Neural progenitor cell (in vitro differentiated cells): ENCODE measurements at regions not wholly inside any gene's neighbourhood (a gene's known extent, or its start where the extent isn't known, plus 50 kb on each side); places are given as distances from the start of the nearest gene placed in this dataset.

Source experiments
- DNase-seq: peaks from one replicate; pipeline ENCODE4 v3.0.0-alpha.2; 2016; ENCODE audit warnings: low spot score
- H2AFZ ChIP-seq: fragments of 200-600 bp; sonication (generic); replicated peaks from 2 replicates; pipeline ENCODE4 v1.6.1; 2016; ENCODE audit warnings: antibody characterized with exemption
- H3F3A ChIP-seq: fragments of 200-600 bp; sonication (generic); 2 replicates; pipeline ENCODE4 v1.6.1; 2016; ENCODE audit warnings: antibody characterized with exemption, low read depth
- H3K27ac ChIP-seq: fragments of 200-600 bp; sonication (generic); 2 replicates; pipeline ENCODE4 v1.5.1; 2016; ENCODE audit warnings: mild to moderate bottlenecking
- H3K27me3 ChIP-seq: fragments of 200-600 bp; sonication (generic); 2 replicates; pipeline ENCODE4 v1.6.1; 2016; ENCODE audit warnings: mild to moderate bottlenecking, moderate library complexity
- H3K36me3 ChIP-seq: fragments of 200-600 bp; sonication (generic); 2 replicates; pipeline ENCODE4 v1.5.1; 2016
- H3K4me1 ChIP-seq: fragments of 200-600 bp; sonication (generic); 2 replicates; pipeline ENCODE4 v1.6.1; 2016; ENCODE audit warnings: mixed run types
- H3K4me2 ChIP-seq: fragments of 200-600 bp; sonication (generic); 2 replicates; pipeline ENCODE4 v1.6.1; 2016
- H3K4me3 ChIP-seq: fragments of 200-600 bp; sonication (generic); 2 replicates; pipeline ENCODE4 v1.5.1; 2016
- H3K79me2 ChIP-seq: fragments of 200-600 bp; sonication (generic); 2 replicates; pipeline ENCODE4 v1.6.1; 2016; ENCODE audit warnings: low read depth
- H3K9ac ChIP-seq: fragments of 200-600 bp; sonication (generic); 2 replicates; pipeline ENCODE4 v1.6.1; 2016
- H3K9me3 ChIP-seq: fragments of 200-600 bp; sonication (generic); 2 replicates; pipeline ENCODE4 v1.5.1; 2016; ENCODE audit warnings: low read depth
- H4K20me1 ChIP-seq: fragments of 200-600 bp; sonication (generic); 2 replicates; pipeline ENCODE4 v1.6.1; 2016; ENCODE audit warnings: low read depth
- H3K27ac Mint-ChIP-seq: 3 replicates; pipeline ENCODE4 v1.8.0; 2021; ENCODE audit warnings: mixed read lengths
- H3K27me3 Mint-ChIP-seq: 2 replicates; pipeline ENCODE4 v1.8.0; 2022; ENCODE audit warnings: low read depth, mild to moderate bottlenecking, inconsistent platforms, moderate library complexity, mixed read lengths; ENCODE audit not compliant: insufficient read depth
- H3K36me3 Mint-ChIP-seq: 3 replicates; pipeline ENCODE4 v1.8.0; 2021; ENCODE audit warnings: mixed read lengths
- H3K4me1 Mint-ChIP-seq: 3 replicates; pipeline ENCODE4 v1.8.0; 2021; ENCODE audit warnings: mixed read lengths
- H3K4me3 Mint-ChIP-seq: 3 replicates; pipeline ENCODE4 v1.8.0; 2021; ENCODE audit warnings: mild to moderate bottlenecking, moderate library complexity, mixed read lengths
- H3K9me3 Mint-ChIP-seq: 3 replicates; pipeline ENCODE4 v1.8.0; 2020; ENCODE audit warnings: mixed read lengths
- EZH2 ChIP-seq: fragments of 200-600 bp; sonication (generic); IDR thresholded peaks from 2 replicates; pipeline ENCODE4 v1.6.1; 2017; ENCODE audit warnings: antibody characterized with exemption, mild to moderate bottlenecking, moderate library complexity
- EZH2phosphoT487 ChIP-seq: fragments of 200-600 bp; sonication (generic); IDR thresholded peaks from 2 replicates; pipeline ENCODE4 v1.6.1; 2017; ENCODE audit warnings: antibody characterized with exemption
- TF ChIP-seq, protein P1 (sequence below): fragments of 200-600 bp; sonication (generic); IDR thresholded peaks from 2 replicates; pipeline ENCODE4 v1.5.1; 2017; ENCODE audit warnings: antibody characterized with exemption, mild to moderate bottlenecking

DNA sequence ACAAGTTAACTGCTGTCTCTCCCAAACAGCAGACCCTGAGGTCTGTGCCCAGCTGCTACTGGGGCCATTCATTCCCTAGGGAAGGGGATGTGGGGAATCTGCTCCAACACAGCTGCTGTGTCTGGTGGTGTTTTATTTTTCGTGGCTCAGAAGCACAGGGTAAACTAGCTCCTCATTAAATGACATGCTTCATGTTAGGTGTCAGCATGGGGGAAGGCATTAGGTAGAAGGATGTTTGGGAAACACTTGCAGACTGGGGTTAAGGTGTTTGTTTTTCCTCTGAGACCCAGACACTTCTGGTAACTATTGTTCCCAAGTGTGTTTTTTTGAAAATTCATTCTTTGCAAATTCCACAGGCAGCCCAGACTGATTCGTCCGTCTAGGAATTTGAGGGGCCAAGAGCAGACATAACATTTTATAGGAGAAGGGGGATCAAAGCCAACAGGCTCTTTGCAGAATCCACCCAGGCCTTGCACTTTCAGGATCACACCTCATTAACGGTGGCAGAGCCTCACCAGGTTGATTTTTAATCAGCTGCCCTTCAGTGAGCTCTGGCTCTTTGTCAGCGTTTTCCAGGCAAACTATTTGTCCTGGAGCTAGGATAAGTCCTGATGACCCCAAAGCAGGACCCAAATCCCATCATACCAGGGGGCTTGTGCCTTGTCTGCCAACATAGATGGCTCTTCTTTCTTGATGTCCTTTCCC is 65.4 kb upstream of the ITGA11 start:
- Histone ChIP-seq H3K4me1 (no peaks in the 10 kb centered on the region), H3K36me3 (no peaks in the 10 kb centered on the region), H3K4me2 (no peak overlapping the region), H3K9ac (no peak overlapping the region), H3K4me3 (no peak overlapping the region), H3K79me2 (no peaks in the 10 kb centered on the region), H3F3A (no peaks in the 10 kb centered on the region), H2AFZ (no peak overlapping the region), H3K27ac (no peak overlapping the region), H3K27me3 (no peaks in the 10 kb centered on the region), H4K20me1 (no peaks in the 10 kb centered on the region), H3K9me3 (no peaks in the 10 kb centered on the region)
- no peaks in the 10 kb centered on the region for H3K36me3 Mint-ChIP-seq
- no peak overlapping the region for H3K27ac Mint-ChIP-seq
- no peak for TF ChIP-seq EZH2phosphoT487
- TF ChIP-seq, protein P1, sequence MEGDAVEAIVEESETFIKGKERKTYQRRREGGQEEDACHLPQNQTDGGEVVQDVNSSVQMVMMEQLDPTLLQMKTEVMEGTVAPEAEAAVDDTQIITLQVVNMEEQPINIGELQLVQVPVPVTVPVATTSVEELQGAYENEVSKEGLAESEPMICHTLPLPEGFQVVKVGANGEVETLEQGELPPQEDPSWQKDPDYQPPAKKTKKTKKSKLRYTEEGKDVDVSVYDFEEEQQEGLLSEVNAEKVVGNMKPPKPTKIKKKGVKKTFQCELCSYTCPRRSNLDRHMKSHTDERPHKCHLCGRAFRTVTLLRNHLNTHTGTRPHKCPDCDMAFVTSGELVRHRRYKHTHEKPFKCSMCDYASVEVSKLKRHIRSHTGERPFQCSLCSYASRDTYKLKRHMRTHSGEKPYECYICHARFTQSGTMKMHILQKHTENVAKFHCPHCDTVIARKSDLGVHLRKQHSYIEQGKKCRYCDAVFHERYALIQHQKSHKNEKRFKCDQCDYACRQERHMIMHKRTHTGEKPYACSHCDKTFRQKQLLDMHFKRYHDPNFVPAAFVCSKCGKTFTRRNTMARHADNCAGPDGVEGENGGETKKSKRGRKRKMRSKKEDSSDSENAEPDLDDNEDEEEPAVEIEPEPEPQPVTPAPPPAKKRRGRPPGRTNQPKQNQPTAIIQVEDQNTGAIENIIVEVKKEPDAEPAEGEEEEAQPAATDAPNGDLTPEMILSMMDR: no peak
- no peak for TF ChIP-seq EZH2
- no peak for DNase-seq
- H3K4me1 Mint-ChIP-seq: no peaks in the 10 kb centered on the region
- no peaks in the 10 kb centered on the region for H3K9me3 Mint-ChIP-seq
- peaks cover 7% of the 10 kb centered on the region for H3K27me3 Mint-ChIP-seq
- no peak overlapping the region for H3K4me3 Mint-ChIP-seq

- no peak overlapping the region for H3K4me2 ChIP-seq
- H3K4me3 ChIP-seq: no peak overlapping the region
- no peaks in the 10 kb centered on the region for H3F3A ChIP-seq
- no peaks in the 10 kb centered on the region for H3K79me2 ChIP-seq
- H3K36me3 ChIP-seq: no peaks in the 10 kb centered on the region
- H3K4me1 ChIP-seq: no peaks in the 10 kb centered on the region
- Mint-ChIP-seq H3K9me3 (no peaks in the 10 kb centered on the region), H3K36me3 (no peaks in the 10 kb centered on the region), H3K4me1 (peaks cover 3% of the 10 kb centered on the region), H3K4me3 (no peak overlapping the region), H3K27ac (no peak overlapping the region), H3K27me3 (peaks cover 11% of the 10 kb centered on the region)
- H4K20me1 ChIP-seq: no peaks in the 10 kb centered on the region
- no peak for DNase-seq
- TF ChIP-seq EZH2phosphoT487 (no peak), EZH2 (no peak)
- TF ChIP-seq, protein P1: no peak
- no peak overlapping the region for H2AFZ ChIP-seq
- H3K9ac ChIP-seq: no peak overlapping the region
- no peaks in the 10 kb centered on the region for H3K27me3 ChIP-seq
- H3K9me3 ChIP-seq: no peaks in the 10 kb centered on the region
- H3K27ac ChIP-seq: no peak overlapping the region
Measured at GRCh38 chr15:68498076-68498475, 66.1 kb upstream of the ITGA11 start.

GRCh38 chr15:68499620-68500312 is 67.8 kb upstream of the ITGA11 start:
- no peak for DNase-seq
- no peaks in the 10 kb centered on the region for H3K27me3 ChIP-seq
- Mint-ChIP-seq H3K4me3 (no peak overlapping the region), H3K9me3 (no peaks in the 10 kb centered on the region), H3K4me1 (peaks cover 15% of the 10 kb centered on the region), H3K36me3 (no peaks in the 10 kb centered on the region), H3K27me3 (peaks cover 11% of the 10 kb centered on the region), H3K27ac (no peak overlapping the region)
- no peaks in the 10 kb centered on the region for H3K36me3 ChIP-seq
- H3K79me2 ChIP-seq: no peaks in the 10 kb centered on the region
- no peak overlapping the region for H2AFZ ChIP-seq
- no peaks in the 10 kb centered on the region for H3F3A ChIP-seq
- H3K4me1 ChIP-seq: no peaks in the 10 kb centered on the region
- H4K20me1 ChIP-seq: no peaks in the 10 kb centered on the region
- no peak overlapping the region for H3K27ac ChIP-seq
- TF ChIP-seq, protein P1: no peak
- TF ChIP-seq EZH2 (no peak), EZH2phosphoT487 (no peak)
- no peak overlapping the region for H3K4me3 ChIP-seq
- no peak overlapping the region for H3K4me2 ChIP-seq
- H3K9ac ChIP-seq: no peak overlapping the region
- H3K9me3 ChIP-seq: no peaks in the 10 kb centered on the region
